ENCODE measurements at regions not wholly inside any gene's neighbourhood (a gene's known extent, or its start where the extent isn't known, plus 50 kb on each side); places are given as distances from the start of the nearest gene placed in this dataset.

DNA sequence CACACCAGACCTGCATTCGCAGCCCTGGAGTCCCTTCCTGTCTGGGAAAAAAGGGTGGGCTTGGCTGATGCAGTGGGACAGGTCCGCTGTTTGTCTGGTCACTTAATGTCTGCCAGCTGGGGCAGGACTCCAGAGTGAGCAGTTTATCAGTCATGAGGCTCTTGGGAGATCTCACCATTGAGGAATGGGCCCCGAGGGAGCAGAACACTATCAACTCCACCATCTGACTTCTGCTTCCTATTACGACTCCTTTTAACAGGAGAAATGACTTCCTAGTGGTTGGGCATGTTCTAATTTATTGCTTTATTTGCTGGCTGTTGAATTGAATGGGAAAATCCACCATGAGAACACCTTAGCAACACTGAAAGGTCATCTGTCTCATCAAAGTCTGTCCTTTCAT, 182.5 kb upstream of the RASSF8 start:
- POLR2A ChIA-PET (ENCODE audit: unreplicated experiment), result no interaction called here
- no peaks in the 10 kb centered on the region for H3K9me2 ChIP-seq (replicated peaks; ENCODE audit: low read length)
- no peaks in the 10 kb centered on the region for H3K79me2 ChIP-seq (ENCODE audit: low read length)
- peak; percentile 87 for DNase-seq
- H2AFZ ChIP-seq (ENCODE audit: low read length), result peak overlapping the region; percentile 19
- no peak overlapping the region for H3K9ac ChIP-seq (ENCODE audit: low read length)
- H3F3A ChIP-seq (ENCODE audit: low read length, unreplicated experiment), result no peaks in the 10 kb centered on the region
- H3K36me3 ChIP-seq (ENCODE audit: low read depth, low read length), result no peaks in the 10 kb centered on the region
- no peaks in the 10 kb centered on the region for H4K20me1 ChIP-seq (ENCODE audit: low read length)
- TF ChIP-seq EZH2phosphoT487 (IDR thresholded peaks at IDR 0.05; ENCODE audit: borderline replicate concordance, low read length) (no peak), EZH2 (IDR thresholded peaks at IDR 0.05; ENCODE audit: low read length, unreplicated experiment) (no peak)
- TF ChIP-seq, protein P1, sequence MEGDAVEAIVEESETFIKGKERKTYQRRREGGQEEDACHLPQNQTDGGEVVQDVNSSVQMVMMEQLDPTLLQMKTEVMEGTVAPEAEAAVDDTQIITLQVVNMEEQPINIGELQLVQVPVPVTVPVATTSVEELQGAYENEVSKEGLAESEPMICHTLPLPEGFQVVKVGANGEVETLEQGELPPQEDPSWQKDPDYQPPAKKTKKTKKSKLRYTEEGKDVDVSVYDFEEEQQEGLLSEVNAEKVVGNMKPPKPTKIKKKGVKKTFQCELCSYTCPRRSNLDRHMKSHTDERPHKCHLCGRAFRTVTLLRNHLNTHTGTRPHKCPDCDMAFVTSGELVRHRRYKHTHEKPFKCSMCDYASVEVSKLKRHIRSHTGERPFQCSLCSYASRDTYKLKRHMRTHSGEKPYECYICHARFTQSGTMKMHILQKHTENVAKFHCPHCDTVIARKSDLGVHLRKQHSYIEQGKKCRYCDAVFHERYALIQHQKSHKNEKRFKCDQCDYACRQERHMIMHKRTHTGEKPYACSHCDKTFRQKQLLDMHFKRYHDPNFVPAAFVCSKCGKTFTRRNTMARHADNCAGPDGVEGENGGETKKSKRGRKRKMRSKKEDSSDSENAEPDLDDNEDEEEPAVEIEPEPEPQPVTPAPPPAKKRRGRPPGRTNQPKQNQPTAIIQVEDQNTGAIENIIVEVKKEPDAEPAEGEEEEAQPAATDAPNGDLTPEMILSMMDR (conservative IDR thresholded peaks at IDR 0.05; ENCODE audit: low read depth, low read length), result no peak
- no TSS peak for BruUV-seq (replicated peaks)
- CTCF ChIA-PET, result no interaction called here
- H3K4me2 ChIP-seq (ENCODE audit: low read length), result peak overlapping the region; percentile 25
- no peaks in the 10 kb centered on the region for H3K9me3 ChIP-seq (ENCODE audit: low read length)
- intact Hi-C loops (cut with micrococcal nuclease), result no loop called here
- peak; percentile 88 for ATAC-seq
- H3K27ac ChIP-seq (ENCODE audit: low read length), result peak overlapping the region; percentile 38
- no peak overlapping the region for H3K4me3 ChIP-seq (ENCODE audit: low read length)
- H3K27me3 ChIP-seq (ENCODE audit: low read length), result no peaks in the 10 kb centered on the region
- H3K4me1 ChIP-seq (ENCODE audit: insufficient read depth, low read length), result peaks cover 19% of the 10 kb centered on the region

DNA sequence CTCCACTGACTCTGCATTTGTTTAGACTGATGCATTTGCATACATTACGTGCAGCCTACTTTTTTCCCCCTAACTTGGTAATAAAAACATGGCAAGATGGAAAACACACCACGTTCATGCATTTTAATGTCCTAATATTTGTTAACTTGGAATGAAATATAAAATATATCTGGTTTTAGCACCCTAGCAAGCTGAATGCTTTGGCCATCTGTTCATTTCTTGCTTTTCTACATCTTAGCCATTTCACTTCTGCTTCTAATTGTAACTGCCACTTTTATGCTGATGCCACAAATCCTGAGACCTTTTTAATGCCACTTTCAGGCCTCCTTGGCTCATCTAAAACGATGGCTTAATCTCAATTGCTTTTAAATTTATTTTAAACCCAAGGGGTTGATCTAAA, 177.7 kb upstream of the RASSF8 start:
- Histone ChIP-seq H3F3A (ENCODE audit: low read length, unreplicated experiment) (no peaks in the 10 kb centered on the region), H3K9me2 (replicated peaks; ENCODE audit: low read length) (no peaks in the 10 kb centered on the region), H3K27me3 (ENCODE audit: low read length) (no peaks in the 10 kb centered on the region), H3K4me2 (ENCODE audit: low read length) (no peak overlapping the region), H3K36me3 (ENCODE audit: low read depth, low read length) (no peaks in the 10 kb centered on the region), H3K4me1 (ENCODE audit: insufficient read depth, low read length) (peaks cover 25% of the 10 kb centered on the region), H3K9ac (ENCODE audit: low read length) (no peak overlapping the region), H3K27ac (ENCODE audit: low read length) (no peak overlapping the region), H3K79me2 (ENCODE audit: low read length) (no peaks in the 10 kb centered on the region), H3K4me3 (ENCODE audit: low read length) (no peak overlapping the region), H2AFZ (ENCODE audit: low read length) (no peak overlapping the region), H3K9me3 (ENCODE audit: low read length) (no peaks in the 10 kb centered on the region), H4K20me1 (ENCODE audit: low read length) (no peaks in the 10 kb centered on the region)
- no TSS peak for BruUV-seq (replicated peaks)
- intact Hi-C loops (cut with micrococcal nuclease), result no loop called here
- ATAC-seq (no peak), DNase-seq (no peak)
- ChIA-PET CTCF (no interaction called here), POLR2A (ENCODE audit: unreplicated experiment) (interaction anchor here (0.6 kb wide), 1 partner anchor 147 kb away, joined by 4 read pairs; no protein-coding TSS in a partner anchor)
- TF ChIP-seq, protein P1 (conservative IDR thresholded peaks at IDR 0.05; ENCODE audit: low read depth, low read length), result no peak
- no peak for TF ChIP-seq EZH2 (IDR thresholded peaks at IDR 0.05; ENCODE audit: low read length, unreplicated experiment)
- no peak for TF ChIP-seq EZH2phosphoT487 (IDR thresholded peaks at IDR 0.05; ENCODE audit: borderline replicate concordance, low read length)

DNA sequence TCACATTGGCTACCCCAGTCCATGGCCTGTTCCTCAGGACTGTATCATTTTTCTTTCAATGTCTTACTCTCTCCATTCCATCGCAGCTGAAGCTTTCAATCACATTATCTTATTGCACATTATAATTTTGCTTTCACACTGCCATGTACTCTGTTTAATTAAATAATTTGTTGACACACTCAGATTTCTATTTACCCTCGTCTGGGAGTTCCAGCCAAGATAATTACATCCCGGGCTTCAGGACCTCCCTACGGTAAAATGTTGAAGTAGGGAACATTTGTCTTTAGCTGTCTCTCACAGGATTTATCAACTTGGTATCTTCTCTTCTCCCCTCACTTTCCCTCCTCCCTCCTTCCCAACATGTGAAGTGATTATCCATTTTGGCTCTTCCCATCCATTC, 177.2 kb upstream of the RASSF8 start:
- Histone ChIP-seq H3K9ac (ENCODE audit: low read length) (no peak overlapping the region), H3K27ac (ENCODE audit: low read length) (no peak overlapping the region), H4K20me1 (ENCODE audit: low read length) (no peaks in the 10 kb centered on the region), H3K9me2 (replicated peaks; ENCODE audit: low read length) (no peaks in the 10 kb centered on the region), H3K4me2 (ENCODE audit: low read length) (no peak overlapping the region), H3K27me3 (ENCODE audit: low read length) (no peaks in the 10 kb centered on the region), H3F3A (ENCODE audit: low read length, unreplicated experiment) (no peaks in the 10 kb centered on the region), H3K79me2 (ENCODE audit: low read length) (no peaks in the 10 kb centered on the region), H2AFZ (ENCODE audit: low read length) (no peak overlapping the region), H3K4me1 (ENCODE audit: insufficient read depth, low read length) (peaks cover 20% of the 10 kb centered on the region), H3K4me3 (ENCODE audit: low read length) (no peak overlapping the region), H3K9me3 (ENCODE audit: low read length) (no peaks in the 10 kb centered on the region), H3K36me3 (ENCODE audit: low read depth, low read length) (no peaks in the 10 kb centered on the region)
- DNase-seq, result no peak
- intact Hi-C loops (cut with micrococcal nuclease), result no loop called here
- no TSS peak for BruUV-seq (replicated peaks)
- ChIA-PET CTCF (no interaction called here), POLR2A (ENCODE audit: unreplicated experiment) (no interaction called here)
- no peak for ATAC-seq
- TF ChIP-seq EZH2phosphoT487 (IDR thresholded peaks at IDR 0.05; ENCODE audit: borderline replicate concordance, low read length) (no peak), EZH2 (IDR thresholded peaks at IDR 0.05; ENCODE audit: low read length, unreplicated experiment) (no peak)
- TF ChIP-seq, protein P1 (conservative IDR thresholded peaks at IDR 0.05; ENCODE audit: low read depth, low read length), result no peak
